ENCODE measurements at regions not wholly inside any gene's neighbourhood (a gene's known extent, or its start where the extent isn't known, plus 50 kb on each side); places are given as distances from the start of the nearest gene placed in this dataset.

GRCh38 chr6:154596009-154596408 is 85.5 kb upstream of the CNKSR3 start:
- no peak for DNase-seq (ENCODE audit: extremely low read depth, low read depth)
- H3K4me3 ChIP-seq (replicated peaks; ENCODE audit: low read depth, low read length) = no peak overlapping the region
- TF ChIP-seq, protein P1, sequence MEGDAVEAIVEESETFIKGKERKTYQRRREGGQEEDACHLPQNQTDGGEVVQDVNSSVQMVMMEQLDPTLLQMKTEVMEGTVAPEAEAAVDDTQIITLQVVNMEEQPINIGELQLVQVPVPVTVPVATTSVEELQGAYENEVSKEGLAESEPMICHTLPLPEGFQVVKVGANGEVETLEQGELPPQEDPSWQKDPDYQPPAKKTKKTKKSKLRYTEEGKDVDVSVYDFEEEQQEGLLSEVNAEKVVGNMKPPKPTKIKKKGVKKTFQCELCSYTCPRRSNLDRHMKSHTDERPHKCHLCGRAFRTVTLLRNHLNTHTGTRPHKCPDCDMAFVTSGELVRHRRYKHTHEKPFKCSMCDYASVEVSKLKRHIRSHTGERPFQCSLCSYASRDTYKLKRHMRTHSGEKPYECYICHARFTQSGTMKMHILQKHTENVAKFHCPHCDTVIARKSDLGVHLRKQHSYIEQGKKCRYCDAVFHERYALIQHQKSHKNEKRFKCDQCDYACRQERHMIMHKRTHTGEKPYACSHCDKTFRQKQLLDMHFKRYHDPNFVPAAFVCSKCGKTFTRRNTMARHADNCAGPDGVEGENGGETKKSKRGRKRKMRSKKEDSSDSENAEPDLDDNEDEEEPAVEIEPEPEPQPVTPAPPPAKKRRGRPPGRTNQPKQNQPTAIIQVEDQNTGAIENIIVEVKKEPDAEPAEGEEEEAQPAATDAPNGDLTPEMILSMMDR (IDR thresholded peaks at IDR 0.05; ENCODE audit: low read depth, low read length, missing control alignments) = no peak

GRCh38 chr6:154596701-154597100 is 86.2 kb upstream of the CNKSR3 start:
- DNase-seq (ENCODE audit: extremely low read depth, low read depth) = no peak
- TF ChIP-seq, protein P1 (IDR thresholded peaks at IDR 0.05; ENCODE audit: low read depth, low read length, missing control alignments) = no peak
- no peak overlapping the region for H3K4me3 ChIP-seq (replicated peaks; ENCODE audit: low read depth, low read length)

GRCh38 chr6:154598399-154598798 is 87.9 kb upstream of the CNKSR3 start:
- TF ChIP-seq, protein P1 (IDR thresholded peaks at IDR 0.05; ENCODE audit: low read depth, low read length, missing control alignments) = no peak
- DNase-seq (ENCODE audit: extremely low read depth, low read depth) = no peak
- H3K4me3 ChIP-seq (replicated peaks; ENCODE audit: low read depth, low read length) = no peak overlapping the region

DNA sequence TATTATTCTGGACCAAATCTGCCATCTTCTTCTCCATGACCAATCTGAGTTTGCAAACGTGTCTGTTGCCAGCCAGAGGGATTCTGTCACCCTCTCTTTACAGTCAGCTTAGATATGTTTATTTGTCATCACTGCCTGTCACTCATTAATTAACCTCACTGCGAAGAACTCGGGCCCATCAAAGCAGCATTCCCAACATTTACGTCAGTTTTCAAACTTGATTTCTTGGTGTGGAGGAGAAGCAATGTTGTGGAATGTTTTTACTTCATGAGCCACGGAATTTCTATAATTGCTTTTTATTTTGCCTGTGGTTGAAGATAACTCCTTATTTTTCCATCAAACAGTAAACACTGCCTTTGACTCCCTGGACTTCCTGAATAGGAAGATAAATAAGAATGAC is 91.8 kb upstream of the CNKSR3 start:
- TF ChIP-seq, protein P1 (IDR thresholded peaks at IDR 0.05; ENCODE audit: low read depth, low read length, missing control alignments) = no peak
- no peak overlapping the region for H3K4me3 ChIP-seq (replicated peaks; ENCODE audit: low read depth, low read length)
- no peak for DNase-seq (ENCODE audit: extremely low read depth, low read depth)

DNA sequence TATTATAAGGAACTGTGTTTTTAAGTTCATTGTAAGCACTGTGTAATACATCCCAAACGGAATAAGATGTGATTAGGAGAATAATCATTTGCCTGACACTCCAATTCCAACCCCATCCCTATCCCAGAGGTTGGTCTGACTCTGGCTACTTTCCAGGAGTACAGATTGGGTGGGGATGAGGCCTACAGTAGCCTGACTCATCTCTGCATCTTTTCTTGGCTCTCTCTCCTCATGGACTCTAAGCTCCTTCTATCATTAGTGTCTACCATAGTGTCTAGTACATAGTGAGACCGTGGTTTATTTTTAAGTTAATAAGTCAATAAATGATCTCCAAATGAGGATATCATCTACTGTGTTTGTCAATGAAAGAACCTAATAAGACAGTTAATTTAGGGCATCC is 92.2 kb upstream of the CNKSR3 start:
- no peak for DNase-seq (ENCODE audit: extremely low read depth, low read depth)
- TF ChIP-seq, protein P1 (IDR thresholded peaks at IDR 0.05; ENCODE audit: low read depth, low read length, missing control alignments) = no peak
- H3K4me3 ChIP-seq (replicated peaks; ENCODE audit: low read depth, low read length) = no peak overlapping the region

DNA sequence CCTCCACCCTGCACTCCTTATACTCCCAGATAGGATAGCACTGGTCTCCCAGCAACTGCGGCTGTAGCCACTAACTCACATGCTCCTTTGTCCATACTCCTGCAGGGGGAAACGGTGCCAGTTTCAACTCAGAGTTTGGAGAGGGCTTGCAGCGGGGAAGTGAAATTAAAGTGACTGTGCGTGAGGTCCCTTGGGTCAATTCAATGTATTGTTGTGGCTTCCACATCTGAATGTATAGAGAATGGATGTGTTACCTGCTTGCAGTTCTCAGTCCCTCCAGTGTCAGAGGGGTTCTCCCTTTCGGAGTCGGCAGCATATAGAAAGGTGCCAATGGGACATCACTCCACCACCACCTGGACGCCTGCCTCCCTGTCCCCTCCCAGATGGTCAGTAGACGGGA is 93.6 kb upstream of the CNKSR3 start:
- no peak for DNase-seq (ENCODE audit: extremely low read depth, low read depth)
- TF ChIP-seq, protein P1 (IDR thresholded peaks at IDR 0.05; ENCODE audit: low read depth, low read length, missing control alignments) = no peak
- H3K4me3 ChIP-seq (replicated peaks; ENCODE audit: low read depth, low read length) = no peak overlapping the region

- no peak overlapping the region for H3K4me3 ChIP-seq (replicated peaks; ENCODE audit: low read depth, low read length)
- TF ChIP-seq, protein P1 (IDR thresholded peaks at IDR 0.05; ENCODE audit: low read depth, low read length, missing control alignments) = no peak
- DNase-seq (ENCODE audit: extremely low read depth, low read depth) = no peak
These were observed 94.8 kb upstream of the CNKSR3 start for GRCh38 chr6:154605178-154605881.
